ENCODE measurements at regions not wholly inside any gene's neighbourhood (a gene's known extent, or its start where the extent isn't known, plus 50 kb on each side); places are given as distances from the start of the nearest gene placed in this dataset.

DNA sequence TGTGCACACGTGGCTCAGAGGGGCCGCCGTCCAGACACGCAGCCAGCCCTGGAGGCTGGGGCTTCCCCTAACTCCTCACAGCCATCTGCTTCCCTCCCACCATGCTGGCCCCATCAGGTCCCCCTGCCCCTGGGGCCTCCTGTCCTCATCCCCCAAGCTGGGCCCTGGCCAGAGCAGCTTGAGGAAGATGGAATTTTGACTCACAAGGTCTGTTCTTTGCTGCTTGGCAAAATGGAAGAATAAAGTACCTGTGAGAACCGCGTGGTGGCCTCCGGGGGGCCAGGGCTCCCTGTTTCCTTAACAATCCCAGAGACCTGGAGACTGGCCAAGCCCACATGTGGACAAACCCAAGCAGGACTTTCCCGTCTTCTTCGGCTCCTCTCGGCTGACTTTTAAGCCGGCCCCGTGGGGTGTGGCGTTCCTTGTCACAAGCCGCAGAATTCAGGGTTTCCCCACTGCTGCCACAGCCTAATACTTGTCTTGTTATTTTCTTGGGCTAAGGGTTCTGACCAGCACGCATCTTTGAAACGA is 872.8 kb downstream of the BRD1 start:
- no peak for DNase-seq (ENCODE audit: low spot score in 2 of 2)
- in situ Hi-C loops (cut with MboI; ENCODE audit: low sequenced_read_pairs) = no loop called here

DNA sequence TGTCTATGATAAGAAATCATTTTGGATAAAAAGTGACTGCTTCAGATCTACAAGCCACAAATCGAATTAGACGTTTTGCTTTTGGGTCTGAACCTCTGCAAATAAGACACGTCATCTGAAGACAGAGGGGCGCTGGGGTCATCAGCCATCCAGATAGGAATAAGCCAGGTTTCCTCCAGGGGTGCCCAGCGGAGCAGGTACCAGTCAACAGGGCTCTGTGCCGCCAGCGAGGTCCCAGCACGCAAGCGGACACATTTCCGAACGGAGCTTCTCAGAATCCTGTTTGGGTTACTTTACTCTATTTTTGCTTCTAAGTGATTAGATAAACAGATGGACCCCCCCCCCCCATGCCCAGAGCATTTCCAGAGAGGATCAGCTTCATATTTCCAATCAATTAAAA is 873.8 kb downstream of the BRD1 start:
- H3K27me3 ChIP-seq (ENCODE audit: low read depth) = no peaks in the 10 kb centered on the region
- H3K4me1 ChIP-seq = no peaks in the 10 kb centered on the region
- no peak for DNase-seq (ENCODE audit: low spot score in 2 of 2)
- H3K36me3 ChIP-seq (replicated peaks) = no peaks in the 10 kb centered on the region
- no peak overlapping the region for H3K4me3 ChIP-seq
- no peaks in the 10 kb centered on the region for H3K9me3 ChIP-seq
- in situ Hi-C loops (cut with MboI; ENCODE audit: low sequenced_read_pairs) = no loop called here

More for the DNA sequence above, 872.8 kb downstream of the BRD1 start:
- H3K27me3 ChIP-seq (ENCODE audit: low read depth) = no peaks in the 10 kb centered on the region
- H3K36me3 ChIP-seq (replicated peaks) = no peaks in the 10 kb centered on the region
- no peak overlapping the region for H3K4me3 ChIP-seq
- H3K4me1 ChIP-seq = no peaks in the 10 kb centered on the region
- H3K9me3 ChIP-seq = no peaks in the 10 kb centered on the region

- H3K4me1 ChIP-seq = no peaks in the 10 kb centered on the region
- H3K36me3 ChIP-seq (replicated peaks) = no peaks in the 10 kb centered on the region
- H3K27me3 ChIP-seq (ENCODE audit: low read depth) = no peaks in the 10 kb centered on the region
- DNase-seq (ENCODE audit: low spot score in 2 of 2) = no peak
- in situ Hi-C loops (cut with MboI; ENCODE audit: low sequenced_read_pairs) = no loop called here
- no peaks in the 10 kb centered on the region for H3K9me3 ChIP-seq
- no peak overlapping the region for H3K4me3 ChIP-seq
These were observed 874.5 kb downstream of the BRD1 start for GRCh38 chr22:48953103-48953720.

- in situ Hi-C loops (cut with MboI; ENCODE audit: low sequenced_read_pairs) = no loop called here
- H3K4me3 ChIP-seq = no peak overlapping the region
- no peaks in the 10 kb centered on the region for H3K27me3 ChIP-seq (ENCODE audit: low read depth)
These were observed 875.2 kb downstream of the BRD1 start for GRCh38 chr22:48952256-48953102.

DNA sequence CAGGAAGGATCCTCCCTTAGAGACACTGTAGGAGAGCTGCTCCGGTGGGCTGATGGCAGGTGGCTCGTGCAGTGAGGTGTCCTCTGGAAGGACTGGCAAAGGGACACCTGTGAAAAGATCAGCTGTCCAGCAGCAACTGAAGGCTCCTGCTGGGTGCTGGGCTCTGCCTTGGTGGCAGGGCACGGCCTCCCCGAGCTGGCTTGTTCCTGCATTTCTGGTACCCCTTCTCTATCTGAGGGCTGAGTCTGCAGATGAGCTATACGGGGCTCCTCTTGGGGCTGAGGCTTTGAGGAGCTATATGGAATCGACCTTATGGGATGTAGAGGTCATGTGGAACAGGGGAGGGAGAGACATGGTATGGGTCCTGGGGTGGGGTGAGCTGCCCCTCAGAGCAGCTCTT is 875.8 kb downstream of the BRD1 start:
- H3K4me1 ChIP-seq = no peaks in the 10 kb centered on the region
- H3K4me3 ChIP-seq = no peak overlapping the region
- H3K27me3 ChIP-seq (ENCODE audit: low read depth) = no peaks in the 10 kb centered on the region
- in situ Hi-C loops (cut with MboI; ENCODE audit: low sequenced_read_pairs) = no loop called here
- H3K36me3 ChIP-seq (replicated peaks) = no peaks in the 10 kb centered on the region
- no peak for DNase-seq (ENCODE audit: low spot score in 2 of 2)
- H3K9me3 ChIP-seq = no peaks in the 10 kb centered on the region

More at GRCh38 chr22:48952256-48953102, 875.2 kb downstream of the BRD1 start:
- DNase-seq (ENCODE audit: low spot score in 2 of 2) = no peak
- Histone ChIP-seq H3K9me3 (no peaks in the 10 kb centered on the region), H3K36me3 (replicated peaks) (no peaks in the 10 kb centered on the region), H3K4me1 (no peaks in the 10 kb centered on the region)

GRCh38 chr22:48950151-48950915 is 877.3 kb downstream of the BRD1 start:
- DNase-seq (ENCODE audit: low spot score in 2 of 2) = no peak
- no peaks in the 10 kb centered on the region for H3K36me3 ChIP-seq (replicated peaks)
- in situ Hi-C loops (cut with MboI; ENCODE audit: low sequenced_read_pairs) = no loop called here
- H3K4me1 ChIP-seq = no peaks in the 10 kb centered on the region
- H3K9me3 ChIP-seq = no peaks in the 10 kb centered on the region
- H3K27me3 ChIP-seq (ENCODE audit: low read depth) = no peaks in the 10 kb centered on the region
- no peak overlapping the region for H3K4me3 ChIP-seq

DNA sequence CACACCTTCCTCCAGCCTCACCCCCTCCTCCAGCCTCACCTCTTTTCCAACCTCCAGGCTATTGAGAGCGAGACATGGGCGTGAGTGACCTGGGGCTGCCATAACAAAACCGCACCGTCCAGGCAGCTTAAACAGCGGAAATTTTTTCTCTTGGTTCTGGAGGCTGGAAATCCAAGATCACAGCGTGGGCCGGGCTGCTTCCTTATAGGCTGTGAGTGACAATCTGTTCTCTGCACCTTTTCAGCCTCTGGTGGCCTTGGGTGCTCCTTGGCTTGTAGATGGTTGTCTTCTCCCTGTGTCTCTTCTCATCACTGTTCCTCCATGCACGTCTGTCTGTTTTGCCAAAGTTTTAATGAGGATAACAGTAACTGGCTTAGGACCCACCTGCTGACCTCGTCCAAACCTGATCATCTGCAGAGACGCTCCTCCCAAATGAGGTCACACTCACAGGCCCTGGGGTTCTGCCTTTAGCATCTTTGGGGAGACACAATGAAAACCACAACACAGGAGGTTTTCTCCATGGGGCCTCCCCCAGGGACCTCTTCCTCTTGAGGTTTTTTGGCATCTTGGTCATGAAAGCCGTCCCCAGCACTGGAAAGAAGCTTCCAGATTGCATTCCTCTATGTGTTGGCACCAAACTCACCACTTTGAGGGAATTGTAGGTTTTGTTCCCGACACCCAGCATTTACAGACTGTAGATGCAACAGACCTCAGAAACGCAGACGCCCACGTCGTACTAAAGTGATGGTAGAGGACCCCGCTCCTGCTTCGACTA is 878.1 kb downstream of the BRD1 start:
- in situ Hi-C loops (cut with MboI; ENCODE audit: low sequenced_read_pairs) = no loop called here
- Histone ChIP-seq H3K36me3 (replicated peaks) (no peaks in the 10 kb centered on the region), H3K4me1 (no peaks in the 10 kb centered on the region), H3K9me3 (no peaks in the 10 kb centered on the region), H3K4me3 (no peak overlapping the region), H3K27me3 (ENCODE audit: low read depth) (no peaks in the 10 kb centered on the region)
- no peak for DNase-seq (ENCODE audit: low spot score in 2 of 2)

GRCh38 chr22:48948575-48949170 is 879.0 kb downstream of the BRD1 start:
- in situ Hi-C loops (cut with MboI; ENCODE audit: low sequenced_read_pairs) = no loop called here
- H3K4me1 ChIP-seq = no peaks in the 10 kb centered on the region
- no peaks in the 10 kb centered on the region for H3K9me3 ChIP-seq
- no peak for DNase-seq (ENCODE audit: low spot score in 2 of 2)
- no peaks in the 10 kb centered on the region for H3K36me3 ChIP-seq (replicated peaks)
- no peaks in the 10 kb centered on the region for H3K27me3 ChIP-seq (ENCODE audit: low read depth)
- no peak overlapping the region for H3K4me3 ChIP-seq

GRCh38 chr22:48947636-48948035 is 880.0 kb downstream of the BRD1 start:
- in situ Hi-C loops (cut with MboI; ENCODE audit: low sequenced_read_pairs) = no loop called here
- no peak for DNase-seq (ENCODE audit: low spot score in 2 of 2)
- Histone ChIP-seq H3K4me3 (no peak overlapping the region), H3K27me3 (ENCODE audit: low read depth) (no peaks in the 10 kb centered on the region), H3K36me3 (replicated peaks) (no peaks in the 10 kb centered on the region), H3K4me1 (no peaks in the 10 kb centered on the region), H3K9me3 (no peaks in the 10 kb centered on the region)

DNA sequence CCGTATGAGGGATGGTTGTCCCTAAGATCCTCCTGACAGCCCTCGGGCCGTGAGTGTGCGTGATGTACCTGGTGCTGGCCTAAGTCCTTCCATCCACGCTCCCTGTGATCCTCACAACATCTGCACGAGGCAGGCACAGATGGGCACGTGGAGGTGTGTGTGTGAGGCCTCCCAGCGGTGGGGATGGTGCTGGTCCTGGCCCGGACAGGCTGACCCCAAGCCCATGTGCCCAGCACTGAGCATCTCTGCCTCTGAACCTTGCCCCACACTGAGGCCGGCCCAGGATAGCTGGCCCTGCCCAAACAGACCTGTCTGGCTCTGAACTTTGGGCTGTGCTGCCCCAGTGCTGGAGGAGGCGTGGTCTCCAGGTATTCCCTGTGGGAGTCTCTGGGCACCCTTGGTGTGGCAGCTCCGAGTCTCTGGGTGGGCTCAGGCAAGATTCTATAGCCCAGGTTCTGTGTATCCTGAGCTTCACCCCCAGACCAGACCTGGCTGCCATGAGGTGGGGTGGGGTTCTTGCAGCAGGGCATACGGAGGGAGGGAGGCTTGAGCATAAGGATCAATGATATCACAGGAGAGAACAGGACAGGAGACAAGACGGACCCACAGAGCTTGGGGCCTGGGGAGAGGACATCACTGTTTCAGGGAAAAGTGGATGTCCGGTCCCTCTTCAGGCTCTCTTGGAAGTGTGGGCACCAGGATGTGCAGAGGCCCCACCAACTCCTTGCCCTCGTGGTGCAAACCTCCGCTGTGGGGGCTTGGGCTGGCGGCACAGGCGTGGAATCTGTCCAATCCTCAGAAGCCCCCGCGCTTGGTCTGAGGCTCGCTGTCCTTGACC is 881.8 kb downstream of the BRD1 start:
- H3K4me1 ChIP-seq = no peaks in the 10 kb centered on the region
- no peak for DNase-seq (ENCODE audit: low spot score in 2 of 2)
- H3K9me3 ChIP-seq = no peaks in the 10 kb centered on the region
- no peak overlapping the region for H3K4me3 ChIP-seq
- H3K27me3 ChIP-seq (ENCODE audit: low read depth) = no peaks in the 10 kb centered on the region
- in situ Hi-C loops (cut with MboI; ENCODE audit: low sequenced_read_pairs) = no loop called here
- no peaks in the 10 kb centered on the region for H3K36me3 ChIP-seq (replicated peaks)

DNA sequence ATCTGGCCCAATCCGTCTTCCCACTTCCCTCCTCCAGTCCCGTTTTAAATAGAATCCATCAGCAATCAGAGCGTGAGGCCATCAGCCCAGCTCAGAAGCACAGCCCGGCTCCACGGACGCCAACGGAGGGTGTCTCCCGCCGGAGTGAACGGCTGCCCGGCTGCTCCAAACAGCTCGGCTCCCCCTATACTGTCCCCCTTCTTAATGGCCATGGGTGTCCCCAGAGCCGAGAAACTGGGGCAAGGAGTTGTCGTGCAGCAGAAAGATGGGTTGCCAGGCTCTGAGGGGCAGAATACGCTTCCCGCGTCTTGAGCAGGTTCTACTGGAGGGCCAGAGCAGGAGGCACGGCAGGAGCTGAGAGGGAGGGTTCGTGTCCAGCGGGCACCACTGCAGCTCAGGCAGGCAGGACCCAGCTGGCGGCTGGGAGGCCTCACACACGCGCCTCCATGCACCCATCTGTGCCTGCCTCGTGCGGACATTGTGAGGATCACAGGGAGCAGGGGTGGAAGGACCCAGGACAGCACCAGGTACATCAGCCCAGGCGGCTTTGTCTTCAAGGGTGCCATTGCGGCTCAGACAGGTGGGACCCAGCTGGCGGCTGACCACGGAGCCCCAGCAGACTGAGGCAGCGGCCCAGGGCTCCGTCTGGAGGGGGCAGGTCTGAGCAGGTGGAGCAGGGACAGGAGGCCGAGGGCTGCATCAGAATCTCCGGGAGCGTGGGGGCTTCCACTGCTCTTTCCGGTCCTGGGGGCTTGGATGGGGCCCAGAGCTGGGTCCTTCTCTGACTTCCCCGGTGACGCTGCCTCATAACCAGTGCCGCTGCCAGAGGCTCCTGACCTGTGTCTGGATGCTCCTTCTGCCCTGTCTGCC is 882.7 kb downstream of the BRD1 start:
- no peak for DNase-seq (ENCODE audit: low spot score in 2 of 2)
- no peak overlapping the region for H3K4me3 ChIP-seq
- in situ Hi-C loops (cut with MboI; ENCODE audit: low sequenced_read_pairs) = no loop called here
- no peaks in the 10 kb centered on the region for H3K9me3 ChIP-seq
- H3K4me1 ChIP-seq = no peaks in the 10 kb centered on the region
- no peaks in the 10 kb centered on the region for H3K27me3 ChIP-seq (ENCODE audit: low read depth)
- no peaks in the 10 kb centered on the region for H3K36me3 ChIP-seq (replicated peaks)

- in situ Hi-C loops (cut with MboI; ENCODE audit: low sequenced_read_pairs) = no loop called here
- no peak for DNase-seq (ENCODE audit: low spot score in 2 of 2)
These were observed 883.3 kb downstream of the BRD1 start for GRCh38 chr22:48944433-48944750.

More at GRCh38 chr22:48944433-48944750, 883.3 kb downstream of the BRD1 start:
- Histone ChIP-seq H3K36me3 (replicated peaks) (no peaks in the 10 kb centered on the region), H3K4me1 (no peaks in the 10 kb centered on the region), H3K4me3 (no peak overlapping the region), H3K27me3 (ENCODE audit: low read depth) (no peaks in the 10 kb centered on the region), H3K9me3 (no peaks in the 10 kb centered on the region)
